ENCODE measurements at regions not wholly inside any gene's neighbourhood (a gene's known extent, or its start where the extent isn't known, plus 50 kb on each side); places are given as distances from the start of the nearest gene placed in this dataset.
"Not testable (repeated sequence)": the region's sequence is repeated elsewhere in the genome, so short reads cannot be mapped to it uniquely, and the experiment has no call there.

- intact Hi-C loops (cut with micrococcal nuclease); H3K4me3 Mint-ChIP-seq; H3K4me1 Mint-ChIP-seq (ENCODE audit: low read depth); DNase-seq; H3K27me3 Mint-ChIP-seq (ENCODE audit: low read depth); H3K27ac Mint-ChIP-seq; H3K9me3 Mint-ChIP-seq; CTCF ChIA-PET; H3K36me3 Mint-ChIP-seq (ENCODE audit: low read depth): not testable (repeated sequence)
Measured at GRCh38 chr7:125181569-125182267, 252.1 kb upstream of the POT1 start.

GRCh38 chr7:125173571-125173970 lies 243.9 kb upstream of the POT1 start:
- Mint-ChIP-seq H3K27ac (no peak overlapping the region), H3K9me3 (no peaks in the 10 kb centered on the region), H3K4me1 (ENCODE audit: low read depth) (no peaks in the 10 kb centered on the region), H3K36me3 (ENCODE audit: low read depth) (no peaks in the 10 kb centered on the region), H3K27me3 (ENCODE audit: low read depth) (no peaks in the 10 kb centered on the region), H3K4me3 (no peak overlapping the region)
- no peak for DNase-seq
- intact Hi-C loops (cut with micrococcal nuclease), result no loop called here
- CTCF ChIA-PET, result no interaction called here

GRCh38 chr7:125169088-125169487 lies 239.5 kb upstream of the POT1 start:
- no peaks in the 10 kb centered on the region for H3K36me3 Mint-ChIP-seq (ENCODE audit: low read depth)
- no peak overlapping the region for H3K27ac Mint-ChIP-seq
- no peaks in the 10 kb centered on the region for H3K27me3 Mint-ChIP-seq (ENCODE audit: low read depth)
- H3K4me1 Mint-ChIP-seq (ENCODE audit: low read depth), result no peaks in the 10 kb centered on the region
- no peaks in the 10 kb centered on the region for H3K9me3 Mint-ChIP-seq
- H3K4me3 Mint-ChIP-seq, result no peak overlapping the region
- CTCF ChIA-PET, result no interaction called here
- no peak for DNase-seq
- intact Hi-C loops (cut with micrococcal nuclease), result no loop called here

GRCh38 chr7:125154930-125155329 lies 225.3 kb upstream of the POT1 start:
- H3K4me3 Mint-ChIP-seq, result no peak overlapping the region
- no peaks in the 10 kb centered on the region for H3K27me3 Mint-ChIP-seq (ENCODE audit: low read depth)
- CTCF ChIA-PET, result no interaction called here
- no peak for DNase-seq
- no peak overlapping the region for H3K27ac Mint-ChIP-seq
- H3K36me3 Mint-ChIP-seq (ENCODE audit: low read depth), result no peaks in the 10 kb centered on the region
- no peaks in the 10 kb centered on the region for H3K4me1 Mint-ChIP-seq (ENCODE audit: low read depth)
- intact Hi-C loops (cut with micrococcal nuclease), result no loop called here
- no peaks in the 10 kb centered on the region for H3K9me3 Mint-ChIP-seq

GRCh38 chr7:125149151-125149550 lies 219.5 kb upstream of the POT1 start:
- H3K27me3 Mint-ChIP-seq (ENCODE audit: low read depth), result no peaks in the 10 kb centered on the region

GRCh38 chr7:125147047-125147446 lies 217.4 kb upstream of the POT1 start:
- CTCF ChIA-PET, result no interaction called here
- intact Hi-C loops (cut with micrococcal nuclease), result no loop called here
- no peak overlapping the region for H3K4me3 Mint-ChIP-seq
- H3K9me3 Mint-ChIP-seq, result no peaks in the 10 kb centered on the region
- DNase-seq, result no peak
- H3K36me3 Mint-ChIP-seq (ENCODE audit: low read depth), result no peaks in the 10 kb centered on the region
- H3K27me3 Mint-ChIP-seq (ENCODE audit: low read depth), result no peaks in the 10 kb centered on the region
- H3K4me1 Mint-ChIP-seq (ENCODE audit: low read depth), result no peaks in the 10 kb centered on the region
- no peak overlapping the region for H3K27ac Mint-ChIP-seq

More at GRCh38 chr7:125149151-125149550, 219.5 kb upstream of the POT1 start:
- no peak overlapping the region for H3K27ac Mint-ChIP-seq
- no peak overlapping the region for H3K4me3 Mint-ChIP-seq
- no peaks in the 10 kb centered on the region for H3K36me3 Mint-ChIP-seq (ENCODE audit: low read depth)
- no peaks in the 10 kb centered on the region for H3K9me3 Mint-ChIP-seq
- H3K4me1 Mint-ChIP-seq (ENCODE audit: low read depth), result no peaks in the 10 kb centered on the region
- intact Hi-C loops (cut with micrococcal nuclease), result no loop called here
- no peak for DNase-seq
- CTCF ChIA-PET, result no interaction called here

GRCh38 chr7:125136755-125137532 lies 207.3 kb upstream of the POT1 start:
- intact Hi-C loops (cut with micrococcal nuclease), result no loop called here
- H3K36me3 Mint-ChIP-seq (ENCODE audit: low read depth), result no peaks in the 10 kb centered on the region
- no peaks in the 10 kb centered on the region for H3K4me1 Mint-ChIP-seq (ENCODE audit: low read depth)
- CTCF ChIA-PET, result interaction anchor here (0.6 kb wide), 1 partner anchor 739 kb away, joined by 5 read pairs; no protein-coding TSS in a partner anchor
- no peak overlapping the region for H3K4me3 Mint-ChIP-seq
- H3K27ac Mint-ChIP-seq, result no peak overlapping the region
- H3K27me3 Mint-ChIP-seq (ENCODE audit: low read depth), result no peaks in the 10 kb centered on the region
- H3K9me3 Mint-ChIP-seq, result no peaks in the 10 kb centered on the region
- DNase-seq, result no peak

- H3K27me3 Mint-ChIP-seq (ENCODE audit: low read depth), result no peaks in the 10 kb centered on the region
- CTCF ChIA-PET, result no interaction called here
- H3K4me3 Mint-ChIP-seq, result no peak overlapping the region
- H3K4me1 Mint-ChIP-seq (ENCODE audit: low read depth), result no peaks in the 10 kb centered on the region
- DNase-seq, result no peak
- H3K27ac Mint-ChIP-seq, result no peak overlapping the region
- no peaks in the 10 kb centered on the region for H3K36me3 Mint-ChIP-seq (ENCODE audit: low read depth)
- intact Hi-C loops (cut with micrococcal nuclease), result no loop called here
- H3K9me3 Mint-ChIP-seq, result no peaks in the 10 kb centered on the region
Measured at GRCh38 chr7:125136341-125136740, 206.7 kb upstream of the POT1 start.

GRCh38 chr7:125130173-125130572 lies 200.5 kb upstream of the POT1 start:
- intact Hi-C loops (cut with micrococcal nuclease), result no loop called here
- no peaks in the 10 kb centered on the region for H3K9me3 Mint-ChIP-seq
- no peaks in the 10 kb centered on the region for H3K36me3 Mint-ChIP-seq (ENCODE audit: low read depth)
- H3K27ac Mint-ChIP-seq, result no peak overlapping the region
- no peaks in the 10 kb centered on the region for H3K27me3 Mint-ChIP-seq (ENCODE audit: low read depth)
- no peak overlapping the region for H3K4me3 Mint-ChIP-seq
- CTCF ChIA-PET, result no interaction called here
- H3K4me1 Mint-ChIP-seq (ENCODE audit: low read depth), result no peaks in the 10 kb centered on the region
- DNase-seq, result no peak

- Mint-ChIP-seq H3K9me3 (no peaks in the 10 kb centered on the region), H3K27me3 (ENCODE audit: low read depth) (no peaks in the 10 kb centered on the region), H3K36me3 (ENCODE audit: low read depth) (no peaks in the 10 kb centered on the region), H3K4me1 (ENCODE audit: low read depth) (no peaks in the 10 kb centered on the region), H3K27ac (no peak overlapping the region), H3K4me3 (no peak overlapping the region)
- no peak for DNase-seq
- intact Hi-C loops (cut with micrococcal nuclease), result no loop called here
- CTCF ChIA-PET, result no interaction called here
Measured at GRCh38 chr7:125127304-125127703, 197.7 kb upstream of the POT1 start.

GRCh38 chr7:125126376-125126775 lies 196.8 kb upstream of the POT1 start:
- Mint-ChIP-seq H3K9me3 (no peaks in the 10 kb centered on the region), H3K4me1 (ENCODE audit: low read depth) (no peaks in the 10 kb centered on the region), H3K27me3 (ENCODE audit: low read depth) (no peaks in the 10 kb centered on the region), H3K36me3 (ENCODE audit: low read depth) (no peaks in the 10 kb centered on the region), H3K4me3 (no peak overlapping the region), H3K27ac (no peak overlapping the region)
- CTCF ChIA-PET, result interaction anchor here (1.0 kb wide), 1 partner anchor 103 kb away, joined by 3 read pairs; no protein-coding TSS in a partner anchor
- DNase-seq, result no peak
- intact Hi-C loops (cut with micrococcal nuclease), result no loop called here

- Mint-ChIP-seq H3K4me1 (ENCODE audit: low read depth) (no peaks in the 10 kb centered on the region), H3K36me3 (ENCODE audit: low read depth) (no peaks in the 10 kb centered on the region), H3K9me3 (no peaks in the 10 kb centered on the region), H3K27ac (no peak overlapping the region), H3K4me3 (no peak overlapping the region), H3K27me3 (ENCODE audit: low read depth) (no peaks in the 10 kb centered on the region)
- intact Hi-C loops (cut with micrococcal nuclease), result no loop called here
- CTCF ChIA-PET, result interaction anchor here (1.0 kb wide), 1 partner anchor 104 kb away, joined by 3 read pairs; no protein-coding TSS in a partner anchor
- DNase-seq, result no peak
Measured at GRCh38 chr7:125125315-125125714, 195.7 kb upstream of the POT1 start.

GRCh38 chr7:125122173-125122572 lies 192.5 kb upstream of the POT1 start:
- H3K4me3 Mint-ChIP-seq, result no peak overlapping the region
- no peaks in the 10 kb centered on the region for H3K9me3 Mint-ChIP-seq
- no peaks in the 10 kb centered on the region for H3K36me3 Mint-ChIP-seq (ENCODE audit: low read depth)
- CTCF ChIA-PET, result interaction anchor here (0.7 kb wide), 1 partner anchor 1546 kb away, joined by 5 read pairs; no protein-coding TSS in a partner anchor
- no peak for DNase-seq
- H3K27ac Mint-ChIP-seq, result no peak overlapping the region
- H3K27me3 Mint-ChIP-seq (ENCODE audit: low read depth), result no peaks in the 10 kb centered on the region
- intact Hi-C loops (cut with micrococcal nuclease), result no loop called here
- H3K4me1 Mint-ChIP-seq (ENCODE audit: low read depth), result no peaks in the 10 kb centered on the region

All from activated naive CD4-positive, alpha-beta T cell treated with anti-CD3 and anti-CD28 coated beads for 36 hours (primary cell).